ENCODE measurements at regions not wholly inside any gene's neighbourhood (a gene's known extent, or its start where the extent isn't known, plus 50 kb on each side); places are given as distances from the start of the nearest gene placed in this dataset.

GRCh38 chr3:127087441-127087840, 104.5 kb downstream of the PLXNA1 start:
- Mint-ChIP-seq H3K27me3 (ENCODE audit: low read depth, unreplicated experiment) (peaks cover 33% of the 10 kb centered on the region), H3K9me3 (ENCODE audit: unreplicated experiment) (peaks cover 5% of the 10 kb centered on the region), H3K4me1 (ENCODE audit: low read depth, unreplicated experiment) (no peaks in the 10 kb centered on the region), H3K4me3 (ENCODE audit: unreplicated experiment) (no peak overlapping the region), H3K36me3 (ENCODE audit: low read depth, unreplicated experiment) (no peaks in the 10 kb centered on the region), H3K27ac (ENCODE audit: unreplicated experiment) (no peak overlapping the region)
- Histone ChIP-seq H2AFZ (ENCODE audit: low read depth, low read length) (no peak overlapping the region), H3K4me1 (ENCODE audit: insufficient read depth, low read length) (no peaks in the 10 kb centered on the region), H3K4me3 (ENCODE audit: insufficient read depth, low read depth, low read length) (no peak overlapping the region), H3K27me3 (ENCODE audit: insufficient read depth, low read length) (no peaks in the 10 kb centered on the region), H4K20me1 (ENCODE audit: insufficient read depth, low read length) (no peaks in the 10 kb centered on the region), H3K4me2 (ENCODE audit: low read length) (no peak overlapping the region), H3K36me3 (ENCODE audit: insufficient read depth, low read length) (no peaks in the 10 kb centered on the region), H3K9me3 (ENCODE audit: insufficient read depth, low read depth, low read length) (no peaks in the 10 kb centered on the region), H3K27ac (ENCODE audit: low read depth, low read length) (no peak overlapping the region), H3K9ac (ENCODE audit: low read length) (no peak overlapping the region), H3K79me2 (ENCODE audit: insufficient read depth, low read length) (no peaks in the 10 kb centered on the region)
- no peak for DNase-seq (ENCODE audit: low read depth)
- TF ChIP-seq CTCF (IDR thresholded peaks at IDR 0.05; ENCODE audit: insufficient read depth, low read depth, low read length) = no peak
- no peak for TF ChIP-seq EZH2 (IDR thresholded peaks at IDR 0.05; ENCODE audit: insufficient read depth, low read length)
- no peak for FAIRE-seq

GRCh38 chr3:127088511-127089351, 104.2 kb upstream of the PRR23E start:
- Histone ChIP-seq H3K79me2 (ENCODE audit: insufficient read depth, low read length) (no peaks in the 10 kb centered on the region), H3K4me3 (ENCODE audit: insufficient read depth, low read depth, low read length) (no peak overlapping the region), H3K27me3 (ENCODE audit: insufficient read depth, low read length) (no peaks in the 10 kb centered on the region), H3K4me1 (ENCODE audit: insufficient read depth, low read length) (no peaks in the 10 kb centered on the region), H2AFZ (ENCODE audit: low read depth, low read length) (no peak overlapping the region), H4K20me1 (ENCODE audit: insufficient read depth, low read length) (no peaks in the 10 kb centered on the region), H3K9ac (ENCODE audit: low read length) (no peak overlapping the region), H3K4me2 (ENCODE audit: low read length) (no peak overlapping the region), H3K27ac (ENCODE audit: low read depth, low read length) (no peak overlapping the region), H3K36me3 (ENCODE audit: insufficient read depth, low read length) (no peaks in the 10 kb centered on the region), H3K9me3 (ENCODE audit: insufficient read depth, low read depth, low read length) (no peaks in the 10 kb centered on the region)
- Mint-ChIP-seq H3K36me3 (ENCODE audit: low read depth, unreplicated experiment) (no peaks in the 10 kb centered on the region), H3K4me3 (ENCODE audit: unreplicated experiment) (no peak overlapping the region), H3K9me3 (ENCODE audit: unreplicated experiment) (peaks cover 3% of the 10 kb centered on the region), H3K4me1 (ENCODE audit: low read depth, unreplicated experiment) (no peaks in the 10 kb centered on the region), H3K27me3 (ENCODE audit: low read depth, unreplicated experiment) (peaks cover 35% of the 10 kb centered on the region), H3K27ac (ENCODE audit: unreplicated experiment) (no peak overlapping the region)
- TF ChIP-seq EZH2 (IDR thresholded peaks at IDR 0.05; ENCODE audit: insufficient read depth, low read length) (no peak), CTCF (IDR thresholded peaks at IDR 0.05; ENCODE audit: insufficient read depth, low read depth, low read length) (no peak)
- FAIRE-seq (no peak), DNase-seq (ENCODE audit: low read depth) (no peak)

Data from astrocyte (in vitro differentiated cells and primary cell).